Left lung (tissue), 4 donors: ENCODE measurements at regions not wholly inside any gene's neighbourhood (a gene's known extent, or its start where the extent isn't known, plus 50 kb on each side); places are given as distances from the start of the nearest gene placed in this dataset.

ENCODE experiments used
- ATAC-seq: fragments of 200-7000 bp; cut with Tn5 transposase; one replicate; pipeline ENCODE4 v1.9.1; 2020; ENCODE audit warnings: moderate library complexity
- DNase-seq, 4 donors: peaks; one replicate each; pipeline ENCODE4 v3.0.0-alpha.2; 2013 to 2020
- H3K27ac ChIP-seq, 2 donors: fragments of 200-600 bp; sonication (generic) in 1 of 2; one replicate each; pipeline versions ENCODE4 v1.5.0 to v1.8.0; 2020 to 2021
- H3K27me3 ChIP-seq, 2 donors: fragments of 200-600 bp; sonication (generic) in 1 of 2; one replicate each; pipeline versions ENCODE4 v1.5.0 to v1.8.0; 2020 to 2021
- H3K36me3 ChIP-seq, 2 donors: fragments of 200-600 bp; sonication (generic) in 1 of 2; one replicate each; pipeline versions ENCODE4 v1.5.0 to v1.8.0; 2020 to 2021
- H3K4me1 ChIP-seq, 2 donors: fragments of 200-600 bp; one replicate each; pipeline ENCODE4 v1.8.0; 2021
- H3K4me3 ChIP-seq, 2 donors: fragments of 200-600 bp; sonication (generic) in 1 of 2; one replicate each; pipeline versions ENCODE4 v1.5.0 to v1.8.0; 2020 to 2021; ENCODE audit warnings: mild to moderate bottlenecking in 1 of 2
- H3K9me3 ChIP-seq, 2 donors: fragments of 200-600 bp; sonication (generic) in 1 of 2; one replicate each; pipeline versions ENCODE4 v1.5.0 to v1.8.0; 2020 to 2021
- CTCF ChIP-seq, 2 donors: fragments of 200-600 bp; sonication (generic) in 1 of 2; IDR thresholded peaks; one replicate each; pipeline versions ENCODE4 v1.5.0 to v1.8.0; 2021; ENCODE audit warnings: antibody characterized with exemption in 2 of 2
- intact Hi-C, 2 donors: fragments of 100-400 bp; cut with DNase I; formaldehyde crosslinking; loops; one replicate each; pipeline versions ENCODE4 v1.11.2 to v1.14.2; 2022
- donor health status: DM: no; HTN: yes; CAD: no.
- donor health status: DM: no; HTN: no; CAD: no.

GRCh38 chr14:104348741-104349140 is 210.4 kb downstream of the KIF26A start:
- no peak overlapping the region for H3K4me3 ChIP-seq
- H3K9me3 ChIP-seq: peaks cover 0 to 9% of the 10 kb centered on the region in 2 donors
- H3K36me3 ChIP-seq: no peaks in the 10 kb centered on the region
- no peak for TF ChIP-seq CTCF (IDR thresholded peaks at IDR 0.05)
- intact Hi-C loops: no loop called here
- H3K27me3 ChIP-seq: peaks cover 0 to 42% of the 10 kb centered on the region in 2 donors
- no peaks in the 10 kb centered on the region for H3K4me1 ChIP-seq
- no peak for DNase-seq
- no peak for ATAC-seq
- H3K27ac ChIP-seq: no peak overlapping the region

- DNase-seq (peak in 1 of 4 donors; percentile 20), ATAC-seq (no peak)
- no peak for TF ChIP-seq CTCF (IDR thresholded peaks at IDR 0.05)
- H3K4me3 ChIP-seq: no peak overlapping the region
- H3K36me3 ChIP-seq: no peaks in the 10 kb centered on the region
- intact Hi-C loops: no loop called here
- peaks cover 0 to 9% of the 10 kb centered on the region in 2 donors for H3K9me3 ChIP-seq
- peaks cover 0 to 37% of the 10 kb centered on the region in 2 donors for H3K27me3 ChIP-seq
- no peak overlapping the region for H3K27ac ChIP-seq
- no peaks in the 10 kb centered on the region for H3K4me1 ChIP-seq
Observed at GRCh38 chr14:104349950-104350349, 211.6 kb downstream of the KIF26A start.

GRCh38 chr14:104350463-104351185 is 212.2 kb downstream of the KIF26A start:
- Histone ChIP-seq H3K4me3 (no peak overlapping the region), H3K27ac (peak overlapping the region in 1 of 2 donors; percentile 8), H3K9me3 (peaks cover 0 to 9% of the 10 kb centered on the region in 2 donors), H3K27me3 (peaks cover 0 to 30% of the 10 kb centered on the region in 2 donors), H3K36me3 (no peaks in the 10 kb centered on the region), H3K4me1 (no peaks in the 10 kb centered on the region)
- TF ChIP-seq CTCF (IDR thresholded peaks at IDR 0.05): no peak
- intact Hi-C loops: no loop called here
- peak; percentile 41 for ATAC-seq
- peak in 3 of 4 donors; percentile 32 to 90 (median 78) for DNase-seq

GRCh38 chr14:104351849-104352492 is 213.6 kb downstream of the KIF26A start:
- Histone ChIP-seq H3K27ac (no peak overlapping the region), H3K36me3 (no peaks in the 10 kb centered on the region), H3K4me3 (no peak overlapping the region), H3K27me3 (peaks cover 0 to 17% of the 10 kb centered on the region in 2 donors), H3K4me1 (no peaks in the 10 kb centered on the region), H3K9me3 (peaks cover 0 to 9% of the 10 kb centered on the region in 2 donors)
- intact Hi-C loops: no loop called here
- TF ChIP-seq CTCF (IDR thresholded peaks at IDR 0.05): no peak
- DNase-seq (no peak), ATAC-seq (no peak)

GRCh38 chr14:104352493-104353220 is 214.3 kb downstream of the KIF26A start:
- ATAC-seq (no peak), DNase-seq (no peak)
- Histone ChIP-seq H3K27ac (no peak overlapping the region), H3K36me3 (no peaks in the 10 kb centered on the region), H3K4me3 (no peak overlapping the region), H3K27me3 (peaks cover 0 to 11% of the 10 kb centered on the region in 2 donors), H3K4me1 (no peaks in the 10 kb centered on the region), H3K9me3 (peaks cover 0 to 9% of the 10 kb centered on the region in 2 donors)
- intact Hi-C loops: no loop called here
- TF ChIP-seq CTCF (IDR thresholded peaks at IDR 0.05): no peak
